DOHH2 (cell line): ENCODE measurements at regions not wholly inside any gene's neighbourhood (a gene's known extent, or its start where the extent isn't known, plus 50 kb on each side); places are given as distances from the start of the nearest gene placed in this dataset.

ENCODE experiments used
- EZH2phosphoT487 ChIP-seq: fragments of 200-600 bp; sonication (generic); IDR thresholded peaks from 2 replicates; pipeline ENCODE4 v1.6.1; 2017; ENCODE audit warnings: borderline replicate concordance, mild to moderate bottlenecking, antibody characterized with exemption, low read length, moderate library complexity, mixed read lengths
- TF ChIP-seq, protein P1 (sequence below): fragments of 200-600 bp; sonication (generic); IDR thresholded peaks from one replicate; pipeline ENCODE4 v1.5.1; 2014; ENCODE audit warnings: antibody characterized with exemption, mild to moderate bottlenecking, low read depth, low read length; ENCODE audit not compliant: poor library complexity, severe bottlenecking

DNA sequence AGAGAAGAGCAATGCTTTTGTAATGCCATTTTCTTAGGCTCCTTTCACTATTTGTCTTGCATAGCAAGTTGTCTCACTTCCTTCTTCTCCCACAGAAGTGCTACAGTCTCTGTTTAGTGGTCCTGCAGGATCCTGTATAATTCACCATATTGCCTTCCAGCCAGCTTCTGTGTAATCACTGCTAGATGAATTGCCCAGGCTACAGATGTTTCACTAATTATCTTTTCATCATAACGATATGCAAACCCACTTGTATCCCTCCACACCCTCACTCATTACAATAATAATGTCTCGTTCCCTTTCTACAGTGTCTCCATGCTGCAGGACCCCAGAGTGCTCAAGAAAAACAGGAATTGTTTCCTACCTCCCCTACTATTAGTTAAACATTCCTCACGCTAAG is 402.9 kb downstream of the TBL1XR1 start:
- TF ChIP-seq, protein P1, sequence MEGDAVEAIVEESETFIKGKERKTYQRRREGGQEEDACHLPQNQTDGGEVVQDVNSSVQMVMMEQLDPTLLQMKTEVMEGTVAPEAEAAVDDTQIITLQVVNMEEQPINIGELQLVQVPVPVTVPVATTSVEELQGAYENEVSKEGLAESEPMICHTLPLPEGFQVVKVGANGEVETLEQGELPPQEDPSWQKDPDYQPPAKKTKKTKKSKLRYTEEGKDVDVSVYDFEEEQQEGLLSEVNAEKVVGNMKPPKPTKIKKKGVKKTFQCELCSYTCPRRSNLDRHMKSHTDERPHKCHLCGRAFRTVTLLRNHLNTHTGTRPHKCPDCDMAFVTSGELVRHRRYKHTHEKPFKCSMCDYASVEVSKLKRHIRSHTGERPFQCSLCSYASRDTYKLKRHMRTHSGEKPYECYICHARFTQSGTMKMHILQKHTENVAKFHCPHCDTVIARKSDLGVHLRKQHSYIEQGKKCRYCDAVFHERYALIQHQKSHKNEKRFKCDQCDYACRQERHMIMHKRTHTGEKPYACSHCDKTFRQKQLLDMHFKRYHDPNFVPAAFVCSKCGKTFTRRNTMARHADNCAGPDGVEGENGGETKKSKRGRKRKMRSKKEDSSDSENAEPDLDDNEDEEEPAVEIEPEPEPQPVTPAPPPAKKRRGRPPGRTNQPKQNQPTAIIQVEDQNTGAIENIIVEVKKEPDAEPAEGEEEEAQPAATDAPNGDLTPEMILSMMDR = no peak
- no peak for TF ChIP-seq EZH2phosphoT487
